Hepatocyte (in vitro differentiated cells): ENCODE measurements at regions not wholly inside any gene's neighbourhood (a gene's known extent, or its start where the extent isn't known, plus 50 kb on each side); places are given as distances from the start of the nearest gene placed in this dataset.
"Not testable (repeated sequence)": the region's sequence is repeated elsewhere in the genome, so short reads cannot be mapped to it uniquely, and the experiment has no call there.

Experiments
- DNase-seq: peaks from one replicate; pipeline ENCODE4 v3.0.0-alpha.2; 2016; ENCODE audit warnings: low spot score
- H2AFZ ChIP-seq: fragments of 200-600 bp; sonication (generic); 2 replicates; pipeline ENCODE4 v1.6.0; 2016; ENCODE audit warnings: antibody characterized with exemption, mild to moderate bottlenecking
- H3K27ac ChIP-seq: fragments of 200-600 bp; sonication (generic); 2 replicates; pipeline ENCODE4 v1.5.1; 2016; ENCODE audit warnings: mild to moderate bottlenecking
- H3K27me3 ChIP-seq: fragments of 200-600 bp; sonication (generic); 2 replicates; pipeline ENCODE4 v1.6.1; 2016
- H3K36me3 ChIP-seq: fragments of 200-600 bp; sonication (generic); replicated peaks from 2 replicates; pipeline ENCODE4 v1.5.1; 2016; ENCODE audit warnings: low read depth; ENCODE audit not compliant: insufficient read depth
- H3K4me1 ChIP-seq: fragments of 200-600 bp; sonication (generic); 2 replicates; pipeline ENCODE4 v1.5.1; 2016; ENCODE audit warnings: mild to moderate bottlenecking, moderate library complexity; ENCODE audit not compliant: insufficient read depth
- H3K4me2 ChIP-seq: fragments of 200-600 bp; sonication (generic); 2 replicates; pipeline ENCODE4 v1.6.0; 2016
- H3K4me3 ChIP-seq: fragments of 200-600 bp; sonication (generic); 2 replicates; pipeline ENCODE4 v1.5.1; 2016; ENCODE audit warnings: mild to moderate bottlenecking
- H3K79me2 ChIP-seq: fragments of 200-600 bp; sonication (generic); 2 replicates; pipeline ENCODE4 v1.6.0; 2017; ENCODE audit warnings: mild to moderate bottlenecking
- H3K9me2 ChIP-seq: fragments of 200-600 bp; sonication (generic); replicated peaks from 2 replicates; pipeline ENCODE4 v1.6.0; 2017; ENCODE audit warnings: mild to moderate bottlenecking; ENCODE audit not compliant: insufficient read depth
- H3K9me3 ChIP-seq: fragments of 200-600 bp; sonication (generic); 2 replicates; pipeline ENCODE4 v1.5.1; 2016; ENCODE audit warnings: low read depth, mild to moderate bottlenecking
- H4K20me1 ChIP-seq: fragments of 200-600 bp; sonication (generic); 2 replicates; pipeline ENCODE4 v1.6.0; 2016; ENCODE audit warnings: mild to moderate bottlenecking; ENCODE audit not compliant: insufficient read depth, poor library complexity, severe bottlenecking
- CTCF ChIP-seq: fragments of 200-600 bp; sonication (generic); IDR thresholded peaks from 2 replicates; pipeline ENCODE4 v1.5.1; 2016; ENCODE audit warnings: antibody characterized with exemption, mild to moderate bottlenecking; ENCODE audit not compliant: poor library complexity
- EZH2 ChIP-seq: fragments of 200-600 bp; sonication (generic); IDR thresholded peaks from 2 replicates; pipeline ENCODE4 v1.6.1; 2016; ENCODE audit warnings: antibody characterized with exemption, mild to moderate bottlenecking, borderline replicate concordance
- EZH2phosphoT487 ChIP-seq: fragments of 200-600 bp; sonication (generic); IDR thresholded peaks from one replicate; pipeline ENCODE4 v1.6.1; 2018; ENCODE audit warnings: antibody characterized with exemption, mild to moderate bottlenecking, low read depth, moderate library complexity; ENCODE audit not compliant: unreplicated experiment, severe bottlenecking
- WGBS: methylation state at CpG from one replicate; pipeline ENCODE4 v1.1.6; 2016; ENCODE audit warnings: low lambda C conversion rate; ENCODE audit errors: missing lambda C conversion rate; 5-methylcytosine and 5-hydroxymethylcytosine counted together

- H3K27ac ChIP-seq = no peak overlapping the region
- H3K4me1 ChIP-seq = no peaks in the 10 kb centered on the region
- H3K36me3 ChIP-seq = no peaks in the 10 kb centered on the region
- no peaks in the 10 kb centered on the region for H3K79me2 ChIP-seq
- H3K4me2 ChIP-seq = no peak overlapping the region
- no peaks in the 10 kb centered on the region for H3K9me3 ChIP-seq
- no peak overlapping the region for H2AFZ ChIP-seq
- DNase-seq = no peak
- H4K20me1 ChIP-seq = no peaks in the 10 kb centered on the region
- H3K9me2 ChIP-seq = no peaks in the 10 kb centered on the region
- TF ChIP-seq CTCF = no peak
- no peak for TF ChIP-seq EZH2phosphoT487
- no peak for TF ChIP-seq EZH2
- 96% methylated on average over 5 of the region's 5 CpGs for WGBS
- H3K27me3 ChIP-seq = no peaks in the 10 kb centered on the region
- H3K4me3 ChIP-seq = no peak overlapping the region
These were observed 598.4 kb upstream of the ZNF337 start for GRCh38 chr20:26295006-26295405.

GRCh38 chr20:26288379-26289061 is 591.9 kb upstream of the ZNF337 start:
- not testable (repeated sequence) for H3K9me2 ChIP-seq, H3K79me2 ChIP-seq, H4K20me1 ChIP-seq, H3K4me2 ChIP-seq, H3K27me3 ChIP-seq, H3K36me3 ChIP-seq, H3K9me3 ChIP-seq, H3K4me3 ChIP-seq, H3K27ac ChIP-seq, H3K4me1 ChIP-seq, H2AFZ ChIP-seq, DNase-seq
- WGBS = 89% methylated on average over 7 of the region's 7 CpGs

- WGBS = 87% methylated on average over 5 of the region's 5 CpGs
- TF ChIP-seq EZH2 (no peak), EZH2phosphoT487 (no peak), CTCF (no peak)
- Histone ChIP-seq H3K4me2 (no peak overlapping the region), H3K9me2 (no peaks in the 10 kb centered on the region), H3K9me3 (no peaks in the 10 kb centered on the region), H2AFZ (no peak overlapping the region), H3K27ac (no peak overlapping the region), H3K27me3 (no peaks in the 10 kb centered on the region), H3K36me3 (no peaks in the 10 kb centered on the region), H3K4me1 (no peaks in the 10 kb centered on the region), H3K79me2 (no peaks in the 10 kb centered on the region), H4K20me1 (no peaks in the 10 kb centered on the region), H3K4me3 (no peak overlapping the region)
- no peak for DNase-seq
These were observed 582.6 kb upstream of the ZNF337 start for GRCh38 chr20:26279238-26279637.

- Histone ChIP-seq H3K4me1 (no peaks in the 10 kb centered on the region), H4K20me1 (no peaks in the 10 kb centered on the region), H2AFZ (no peak overlapping the region), H3K27ac (no peak overlapping the region), H3K9me2 (no peaks in the 10 kb centered on the region), H3K4me2 (no peak overlapping the region), H3K4me3 (no peak overlapping the region), H3K9me3 (no peaks in the 10 kb centered on the region), H3K36me3 (no peaks in the 10 kb centered on the region), H3K79me2 (no peaks in the 10 kb centered on the region), H3K27me3 (no peaks in the 10 kb centered on the region)
- no peak for DNase-seq
- TF ChIP-seq EZH2 = no peak
- no peak for TF ChIP-seq CTCF
- no peak for TF ChIP-seq EZH2phosphoT487
- 95% methylated on average over 21 of the region's 21 CpGs for whole genome bisulfite sequencing
These were observed 580.7 kb upstream of the ZNF337 start for GRCh38 chr20:26277339-26277738.
